ENCODE measurements at regions not wholly inside any gene's neighbourhood (a gene's known extent, or its start where the extent isn't known, plus 50 kb on each side); places are given as distances from the start of the nearest gene placed in this dataset.

DNA sequence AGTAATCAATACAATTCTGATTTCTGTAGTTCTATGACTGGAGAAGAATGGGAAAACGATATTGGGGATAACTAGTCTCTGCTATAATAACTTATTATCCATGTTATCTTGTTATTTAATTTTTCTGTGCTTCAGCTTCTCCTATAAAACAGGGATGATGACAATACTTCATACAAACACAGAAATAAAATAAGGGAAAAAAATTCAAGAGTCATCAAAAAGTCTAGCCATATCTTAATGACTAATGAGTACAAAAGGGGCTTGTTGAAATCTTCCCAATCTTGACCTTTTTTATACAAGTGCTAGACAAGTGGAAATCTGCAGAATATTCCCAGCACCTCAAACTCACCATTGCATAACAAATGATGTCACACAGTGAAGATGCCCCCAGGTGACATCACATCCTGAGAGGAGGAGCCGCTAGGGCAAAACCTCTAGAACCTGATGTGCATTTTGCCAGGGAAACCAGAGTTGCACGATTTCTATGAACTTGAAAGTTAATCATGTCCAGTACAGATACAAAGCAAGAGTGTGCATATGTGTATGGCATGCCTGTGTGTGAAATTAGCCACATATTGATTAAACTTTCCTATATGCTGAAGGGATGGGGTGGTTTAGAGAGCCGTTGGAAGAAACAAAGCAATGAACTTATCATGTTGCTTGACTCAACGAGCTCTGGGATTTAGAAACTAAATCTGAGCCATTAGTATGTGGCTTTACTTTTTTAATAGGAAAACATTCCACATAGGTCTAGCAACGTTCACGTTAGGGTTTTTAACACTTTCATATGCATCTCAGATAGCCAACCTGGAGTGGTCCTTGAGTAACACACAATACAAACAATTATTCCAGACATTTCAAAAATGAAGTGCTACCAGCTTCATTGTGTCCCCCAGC is 278.9 kb downstream of the SLC4A3 start:
- no peak for DNase-seq

DNA sequence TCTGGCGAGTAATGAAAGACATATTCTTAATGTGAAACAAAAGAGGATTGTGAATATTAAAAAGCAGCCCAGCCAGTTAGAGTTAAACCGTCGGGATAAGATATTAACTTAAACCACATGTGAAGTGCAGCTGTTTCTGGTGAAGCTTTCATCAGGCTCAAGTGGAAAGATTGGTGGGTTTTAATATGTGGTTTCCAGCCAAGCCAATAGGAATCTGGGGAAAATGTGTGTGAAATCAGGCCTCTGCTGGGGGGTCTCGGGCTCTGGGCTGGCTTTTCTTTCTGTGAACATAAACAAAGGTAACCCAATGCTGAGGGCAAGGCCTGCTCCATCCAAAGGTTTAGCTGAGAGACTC is 279.6 kb downstream of the SLC4A3 start:
- no peak for DNase-seq

DNA sequence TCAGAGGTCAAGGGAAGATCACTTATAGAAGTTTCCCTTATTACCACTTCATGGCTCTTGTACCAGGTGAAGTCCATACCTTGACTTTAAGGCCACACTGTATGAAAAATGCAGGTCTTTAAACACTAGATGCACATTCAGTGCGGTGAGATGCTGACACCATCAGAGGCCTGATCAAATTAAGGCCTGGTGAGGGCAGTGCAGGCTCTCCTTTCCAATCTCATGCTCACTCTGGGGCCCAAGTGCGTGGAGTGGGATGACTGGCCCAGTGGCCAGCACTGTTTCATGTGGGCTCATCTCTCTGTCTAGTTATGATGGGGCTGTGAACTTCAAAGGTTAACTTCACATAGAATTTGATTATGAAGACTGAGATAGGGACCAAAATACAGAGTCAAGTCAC is 281.1 kb downstream of the SLC4A3 start:
- no peak for DNase-seq

DNA sequence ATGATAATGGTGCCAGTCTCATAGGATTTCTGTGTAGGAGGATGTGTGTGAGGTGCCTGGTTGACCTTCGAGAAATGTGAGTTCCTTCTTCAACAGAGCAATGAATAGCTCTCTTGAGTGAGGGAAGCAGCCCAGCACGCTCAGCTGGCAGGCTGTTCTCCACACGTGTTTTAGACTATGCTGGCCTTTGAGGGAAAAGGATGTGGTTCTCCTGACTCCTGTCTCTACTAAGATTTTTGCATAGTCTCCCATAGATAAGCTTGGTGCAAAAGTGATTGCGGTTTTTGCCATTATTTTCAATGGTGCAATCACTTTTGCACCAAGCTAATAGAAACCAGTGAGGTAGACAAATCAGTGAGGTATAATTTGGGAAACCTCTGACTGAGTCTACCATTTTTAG is 284.1 kb downstream of the SLC4A3 start:
- DNase-seq, result no peak

DNA sequence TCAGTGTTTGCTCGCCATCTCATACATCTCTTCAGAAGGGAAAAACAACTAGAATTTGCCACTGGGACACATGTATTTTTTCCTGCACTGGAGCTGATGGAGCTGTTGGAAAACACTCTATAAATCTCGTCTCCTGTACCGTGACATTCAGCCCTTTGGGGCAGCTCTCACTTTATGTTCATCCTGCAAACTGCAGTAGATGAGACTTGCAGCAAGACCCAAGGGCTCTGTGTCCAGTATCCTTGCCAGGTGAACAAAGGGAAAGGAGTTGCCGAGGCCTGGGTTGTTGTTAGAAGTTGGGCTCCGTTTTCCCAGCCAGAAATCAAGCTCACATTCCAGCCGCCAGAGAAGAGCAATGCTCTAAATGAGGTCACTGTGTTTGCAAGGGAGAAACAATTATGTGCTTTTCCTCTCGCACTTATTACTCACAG is 285.1 kb downstream of the SLC4A3 start:
- DNase-seq, result no peak

DNA sequence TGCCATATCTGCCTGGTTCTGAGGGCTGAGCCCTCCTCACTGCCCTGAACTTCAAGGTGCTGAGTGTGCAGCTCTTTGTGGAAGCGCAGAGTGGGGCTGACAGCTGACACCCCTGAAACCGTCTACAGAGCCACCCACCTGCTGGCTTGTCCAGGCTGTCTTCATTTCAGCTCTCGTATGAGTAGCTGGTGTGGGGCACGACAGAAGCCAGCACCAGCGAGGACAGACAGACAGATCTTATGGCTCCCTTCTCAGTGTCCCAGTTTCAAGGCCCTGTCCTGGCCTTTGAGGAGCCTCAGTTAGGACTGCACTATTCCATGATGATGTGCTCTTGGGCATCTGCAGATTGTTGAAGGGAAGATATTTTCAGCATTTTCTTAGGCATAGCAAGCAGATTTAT is 287.1 kb downstream of the SLC4A3 start:
- no peak for DNase-seq

DNA sequence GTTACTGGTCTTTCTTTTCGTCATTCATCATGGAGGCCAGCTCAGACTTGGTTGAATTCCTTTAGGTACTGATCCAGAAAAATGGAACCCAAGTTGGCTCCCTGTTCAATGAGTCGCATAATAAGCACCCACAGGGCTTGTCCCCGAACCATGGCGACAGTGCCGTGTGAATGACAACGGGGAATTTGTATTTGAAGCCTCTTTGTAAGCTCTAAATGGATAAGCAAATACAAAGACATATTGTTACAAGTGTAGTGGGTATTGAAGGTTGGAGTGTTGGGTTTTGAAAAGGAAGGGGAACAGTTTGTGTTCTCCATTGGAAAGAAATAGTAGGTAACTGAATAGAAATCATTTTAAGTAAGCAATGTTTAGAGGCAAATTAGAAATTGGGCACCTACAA is 288.9 kb downstream of the SLC4A3 start:
- DNase-seq, result no peak

DNA sequence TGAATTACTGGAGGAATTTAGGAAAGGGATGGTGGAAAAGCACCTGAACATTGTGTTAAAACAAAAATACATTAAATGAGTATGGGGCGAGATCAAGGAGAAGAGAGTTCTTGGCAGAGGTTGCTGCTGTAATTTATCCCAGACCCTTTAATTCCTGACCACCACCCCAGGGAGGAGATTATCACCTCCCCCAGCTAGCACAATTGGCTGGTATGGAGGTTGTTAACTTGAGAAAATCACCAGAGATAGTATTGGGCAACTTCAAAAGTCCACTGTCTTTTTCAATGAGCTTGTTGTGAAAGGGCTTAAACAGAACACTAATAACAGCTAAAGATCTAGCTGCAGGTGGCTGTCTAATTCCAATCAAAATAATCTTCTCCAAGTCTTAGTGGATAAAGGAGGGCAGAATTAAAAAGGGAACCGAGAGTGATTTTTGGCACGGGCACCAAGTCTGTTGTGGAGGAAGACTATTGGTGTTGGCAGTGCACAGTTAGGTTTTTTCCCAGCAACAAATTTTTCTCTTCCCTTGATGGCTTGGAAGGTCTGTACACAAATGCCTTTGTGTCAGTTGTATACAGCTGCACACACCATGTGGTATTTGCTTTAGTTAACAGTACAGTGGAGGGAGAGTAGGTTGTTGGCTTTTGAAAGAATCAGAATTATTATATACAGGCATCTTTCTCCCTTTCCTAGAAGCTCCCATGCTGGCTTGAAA is 289.5 kb downstream of the SLC4A3 start:
- DNase-seq, result no peak

DNA sequence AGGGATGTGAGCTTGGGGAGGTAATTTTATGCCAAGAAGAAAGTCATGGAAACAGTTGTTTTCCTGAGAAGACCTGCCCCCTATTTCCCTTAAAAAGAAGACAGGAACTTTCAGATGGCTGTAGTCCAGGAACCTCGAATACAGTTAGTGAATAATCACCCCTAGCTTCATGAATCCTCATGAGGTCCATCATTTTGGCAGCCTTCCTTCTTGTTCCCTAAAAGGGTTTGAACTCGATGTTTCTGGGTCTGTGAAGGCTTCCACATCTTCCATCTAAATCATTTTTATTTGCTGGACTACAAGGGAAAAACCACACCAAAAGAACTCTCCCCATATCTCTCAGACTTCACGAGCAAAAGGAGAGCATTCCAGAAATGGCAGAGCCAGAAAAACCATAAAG is 290.8 kb downstream of the SLC4A3 start:
- DNase-seq, result no peak

DNA sequence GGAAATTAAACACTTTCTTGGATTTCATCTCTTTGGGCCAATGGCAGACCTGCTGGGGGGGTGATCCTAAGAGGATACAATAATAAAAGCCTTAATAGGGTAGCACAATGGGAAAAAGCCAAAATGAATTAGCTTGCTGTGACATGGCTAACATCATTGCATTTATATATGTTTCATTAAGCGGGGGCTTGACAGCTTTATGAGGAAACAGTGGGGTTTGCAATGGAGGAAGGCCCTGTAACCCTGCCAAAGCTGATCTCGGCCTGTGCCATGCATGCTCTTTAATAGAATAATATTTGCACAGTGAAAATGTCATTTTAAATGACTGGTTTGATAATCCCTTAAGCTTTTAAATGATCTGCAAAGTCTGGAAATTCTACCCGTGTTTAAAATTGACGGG is 291.5 kb downstream of the SLC4A3 start:
- no peak for DNase-seq

DNA sequence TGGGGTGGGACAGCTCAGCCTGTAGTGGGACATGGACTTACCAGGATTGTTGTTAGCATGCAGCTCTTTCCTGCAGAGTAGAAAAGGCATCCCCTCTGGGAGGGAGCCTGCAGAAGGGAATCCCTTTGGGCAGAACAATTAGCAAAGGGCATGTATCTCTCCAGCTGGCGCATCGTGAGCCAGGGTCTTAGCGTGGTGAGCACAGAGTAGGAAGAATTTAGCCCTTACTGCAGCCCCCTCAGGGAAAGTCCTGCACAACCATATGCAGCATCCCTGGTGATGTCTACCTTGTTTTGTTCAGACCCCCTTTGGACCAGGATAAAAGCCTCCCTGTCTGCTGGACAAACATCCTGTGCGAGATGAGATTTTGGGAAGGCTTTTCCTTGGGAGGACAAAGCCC is 292.1 kb downstream of the SLC4A3 start:
- no peak for DNase-seq

DNA sequence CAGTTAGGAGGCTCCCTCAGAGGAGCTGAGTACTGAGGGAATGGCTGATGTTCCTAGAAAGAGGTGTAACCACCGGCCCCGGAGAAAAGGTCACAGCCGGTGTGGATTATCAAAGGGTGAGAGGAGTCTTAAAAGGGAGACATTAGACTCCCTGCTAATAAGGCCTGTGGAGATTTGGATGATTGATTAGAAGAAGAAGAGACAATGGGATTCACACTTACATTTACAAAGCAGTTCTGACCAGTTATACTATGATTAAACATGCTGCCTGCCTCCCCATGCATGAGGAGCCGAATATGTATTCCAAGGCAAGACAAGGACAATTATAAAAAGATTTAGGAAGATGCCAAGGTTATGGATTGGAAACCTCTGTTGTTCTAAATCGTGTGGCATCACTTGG is 302.4 kb downstream of the SLC4A3 start:
- no peak for DNase-seq

DNA sequence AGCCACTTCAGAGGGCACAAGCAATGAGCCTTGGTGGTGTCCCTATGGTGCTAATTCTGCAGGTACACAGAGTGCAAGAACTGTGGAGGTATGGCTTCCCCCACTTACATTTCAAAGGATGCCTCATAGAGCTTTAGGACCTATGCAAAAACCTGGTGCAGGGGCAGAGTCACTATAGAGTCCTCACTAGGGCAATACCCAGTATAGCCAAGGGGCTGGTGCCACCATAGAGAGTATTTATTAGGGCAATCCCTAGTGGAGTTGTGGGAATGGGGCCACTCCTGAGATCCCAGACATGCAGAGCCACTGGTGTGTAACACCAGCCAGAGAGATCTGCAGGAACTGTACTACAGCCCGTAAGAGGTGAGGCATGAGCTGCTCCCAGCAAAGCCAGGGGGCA is 312.2 kb downstream of the SLC4A3 start:
- DNase-seq, result no peak

DNA sequence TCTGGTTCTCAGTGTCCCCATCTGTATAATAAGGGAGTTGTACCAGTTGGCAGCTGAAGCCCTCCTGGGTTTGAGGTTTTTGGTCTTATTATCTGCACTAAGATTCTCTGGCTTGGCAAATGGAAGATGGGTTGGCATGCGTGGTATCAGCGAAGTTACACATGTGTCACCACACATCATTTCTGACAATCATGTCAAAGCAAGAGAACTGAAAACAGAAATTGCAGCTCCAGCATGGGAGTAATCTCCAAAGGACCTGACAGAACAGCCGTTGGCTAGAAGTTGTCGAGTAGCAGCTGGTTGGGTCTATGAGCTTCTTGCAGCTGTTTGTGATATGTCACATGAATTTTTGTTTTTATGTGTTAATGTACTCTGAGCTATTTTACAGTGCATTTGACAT is 317.4 kb downstream of the SLC4A3 start:
- no peak for DNase-seq

DNA sequence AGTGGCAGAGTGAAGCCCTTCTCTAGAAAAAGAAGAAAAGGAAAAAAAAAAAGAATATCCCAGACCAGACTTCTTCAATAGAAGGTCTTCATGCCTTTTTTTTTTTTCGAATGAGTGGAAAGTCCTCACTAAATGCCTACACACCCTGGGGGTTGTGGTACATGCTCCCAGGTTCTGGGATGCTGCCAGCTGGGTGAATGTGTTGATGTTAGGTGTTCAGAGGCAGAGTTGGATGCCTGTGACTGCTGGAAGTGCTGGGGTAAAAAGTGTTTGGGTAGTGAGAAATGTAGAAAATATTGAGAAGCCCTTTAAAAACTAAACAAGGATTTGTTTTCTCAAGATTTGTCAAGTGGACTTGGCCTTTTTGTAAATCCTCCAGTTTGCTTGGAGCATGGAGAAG is 318.6 kb downstream of the SLC4A3 start:
- DNase-seq, result no peak

DNA sequence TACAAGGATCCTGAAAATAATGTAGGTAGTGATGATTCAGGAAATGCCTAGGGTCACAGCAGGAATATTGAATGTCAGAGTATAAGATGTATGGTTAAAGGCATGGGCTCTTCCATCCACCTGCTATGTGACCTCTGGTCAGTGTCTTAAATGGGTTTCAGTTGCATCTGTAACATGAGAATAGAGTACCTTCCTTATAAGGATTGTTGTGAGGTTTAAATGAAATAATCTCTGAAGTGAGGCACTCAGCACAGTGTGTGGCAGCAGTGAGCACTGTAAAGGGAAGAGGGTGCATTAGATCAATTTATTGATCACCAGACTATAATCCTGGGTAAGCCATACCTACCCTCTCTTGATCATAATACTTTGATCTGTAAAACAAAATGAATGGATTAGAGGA is 319.1 kb downstream of the SLC4A3 start:
- no peak for DNase-seq

DNA sequence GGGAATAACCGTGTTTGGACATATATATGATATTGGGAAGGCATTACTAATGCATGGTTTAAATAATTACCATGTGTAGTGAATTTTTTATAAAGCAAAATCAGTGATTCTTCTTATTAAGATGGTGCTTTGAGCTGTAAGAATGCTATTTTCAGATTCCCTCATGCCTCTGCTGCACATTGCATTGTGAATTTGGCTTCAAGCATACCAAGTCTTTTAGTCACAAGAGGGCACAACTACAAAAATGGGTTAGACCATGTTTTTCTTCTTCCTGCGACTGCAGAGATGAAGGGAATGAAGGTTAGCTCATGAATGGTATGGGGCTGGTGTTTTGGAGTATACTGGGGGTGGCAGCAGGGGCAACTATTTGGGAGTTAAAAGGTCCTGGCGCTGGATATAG is 320.1 kb downstream of the SLC4A3 start:
- DNase-seq, result no peak

DNA sequence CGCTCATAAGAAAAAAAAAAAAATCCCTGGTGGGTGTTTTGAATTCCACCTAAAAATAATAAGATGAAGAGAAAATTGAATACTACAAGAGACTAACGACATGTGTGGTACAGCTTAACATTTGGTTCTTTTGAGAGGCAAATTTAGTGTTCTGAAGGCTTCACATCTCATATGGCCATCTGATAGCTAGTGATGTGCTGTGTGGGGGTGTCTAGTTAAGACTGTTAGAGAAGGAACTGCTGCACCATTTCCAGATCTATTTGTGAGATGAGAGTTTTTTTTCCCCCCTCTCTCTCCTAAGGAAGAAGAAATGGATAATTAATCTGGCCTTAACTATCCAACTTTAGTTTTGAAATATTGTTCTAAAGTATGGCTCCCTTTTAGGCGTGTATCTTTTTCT is 321.6 kb downstream of the SLC4A3 start:
- no peak for DNase-seq

DNA sequence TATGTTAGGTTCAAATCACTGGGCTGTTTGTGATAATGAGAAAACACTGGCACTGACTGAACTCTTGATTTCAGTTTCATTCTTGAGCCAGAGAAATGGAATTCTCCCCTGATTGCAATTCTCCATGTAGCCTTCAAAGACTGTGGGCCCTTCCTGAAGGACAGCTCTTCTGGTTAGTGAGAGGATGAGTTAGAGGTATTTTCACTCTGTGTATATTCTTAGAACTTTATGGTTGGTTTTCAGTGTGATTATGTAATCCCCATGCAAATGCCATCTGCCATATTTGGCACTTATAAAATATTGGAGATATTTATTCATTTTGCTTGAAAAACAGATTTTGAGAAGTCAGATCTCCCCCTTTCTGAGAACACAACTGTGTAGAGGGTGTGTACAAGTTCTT is 323.7 kb downstream of the SLC4A3 start:
- no peak for DNase-seq

DNA sequence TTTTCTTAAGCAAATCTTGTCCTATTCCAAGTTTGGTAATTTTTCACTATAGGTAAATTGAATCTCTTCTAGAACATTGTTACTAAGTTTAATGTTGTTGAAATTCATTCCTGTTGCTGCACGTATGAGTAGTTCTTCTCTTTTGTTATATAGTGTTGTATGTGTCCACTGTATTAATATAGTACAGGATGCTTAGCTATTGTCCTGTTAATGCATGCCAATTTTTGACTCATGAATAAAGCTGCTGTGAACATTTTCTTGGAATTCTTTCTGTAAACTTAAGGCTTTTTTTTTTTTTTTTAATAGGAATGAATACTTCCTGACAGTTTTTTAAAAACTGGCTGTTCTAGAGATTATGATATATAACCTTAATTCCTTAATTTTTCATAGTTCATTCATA is 326.9 kb downstream of the SLC4A3 start:
- no peak for DNase-seq

DNA sequence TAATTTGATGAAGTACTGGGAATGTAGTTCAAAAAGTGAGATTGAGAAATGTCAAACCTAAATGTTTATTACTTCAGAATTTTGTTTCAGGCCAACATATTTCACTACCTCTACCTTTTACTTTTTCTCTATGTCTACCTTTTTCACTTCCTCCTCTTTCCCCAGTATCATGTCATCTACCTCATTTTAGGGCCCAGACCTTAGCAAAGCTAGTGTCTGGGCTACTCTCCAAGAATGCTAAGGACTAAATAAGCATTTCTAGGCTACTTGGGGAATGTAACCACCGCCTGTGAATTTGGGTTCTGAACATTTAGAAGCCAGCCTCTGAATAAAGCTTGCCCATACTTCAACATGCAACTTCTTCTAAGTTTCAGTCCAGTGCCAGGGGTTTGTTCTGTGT is 330.4 kb downstream of the SLC4A3 start:
- DNase-seq, result no peak

DNA sequence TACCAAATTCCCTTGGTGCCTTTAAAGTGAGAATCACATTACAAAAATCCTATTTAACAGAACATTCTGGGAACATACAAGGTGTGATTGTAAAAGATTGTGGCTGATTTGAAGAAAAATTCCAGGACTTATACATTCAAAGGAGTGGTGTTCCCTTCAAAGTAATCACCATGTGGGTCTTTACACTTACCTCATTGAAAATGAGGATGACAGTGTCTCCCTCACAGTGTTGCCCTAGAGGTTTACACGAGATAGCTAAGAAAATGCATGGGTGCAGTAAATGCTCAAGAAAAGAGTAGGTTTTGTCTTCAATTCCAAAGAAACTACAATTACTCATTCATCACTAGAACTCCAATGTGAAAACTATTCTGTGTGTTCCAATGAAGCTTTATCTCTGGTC is 331.5 kb downstream of the SLC4A3 start:
- DNase-seq, result no peak

DNA sequence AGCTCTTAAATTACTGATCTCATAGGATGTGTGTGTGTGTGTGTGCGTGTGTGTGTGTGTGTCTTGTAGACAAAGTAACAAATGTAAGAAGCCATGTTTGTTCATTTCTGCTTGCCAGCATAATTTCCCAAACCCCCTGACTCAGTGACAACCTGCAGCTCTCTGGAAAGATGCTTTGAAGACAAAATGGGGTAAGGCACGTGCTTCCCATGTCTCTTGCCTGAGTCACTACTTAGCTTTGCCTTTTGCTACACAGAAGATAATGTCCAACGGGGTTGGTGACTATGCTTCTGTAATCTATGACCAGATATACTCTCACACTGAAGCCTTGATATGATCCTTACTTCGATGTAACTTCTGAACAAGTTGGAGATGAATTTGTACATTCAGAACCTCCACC is 332.0 kb downstream of the SLC4A3 start:
- DNase-seq, result no peak

DNA sequence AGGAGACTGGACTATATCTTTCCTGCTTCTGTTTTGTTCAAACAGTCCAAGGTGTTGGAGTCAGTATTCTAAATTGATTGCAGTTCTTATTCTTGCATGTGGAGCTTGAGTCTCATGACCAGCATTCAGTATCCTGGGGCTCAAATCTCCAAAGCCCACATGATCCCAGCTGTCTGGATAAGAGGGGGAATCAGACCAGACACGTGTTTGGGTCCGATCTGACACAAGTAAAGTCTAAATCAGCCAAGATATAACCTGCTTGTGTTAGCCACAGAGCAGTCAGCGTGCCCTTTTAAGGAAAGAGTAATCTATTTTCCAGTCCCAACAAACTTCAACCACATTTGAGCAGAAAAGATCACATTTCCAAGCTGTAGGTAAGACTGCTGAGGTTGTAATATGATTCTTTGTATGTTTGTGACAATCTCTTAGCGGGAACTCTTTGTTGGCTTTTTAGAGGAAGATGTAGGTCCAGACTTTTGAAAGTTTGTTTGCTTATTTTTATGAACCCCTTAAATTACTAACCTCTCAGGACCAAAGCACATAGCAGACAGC is 334.6 kb downstream of the SLC4A3 start:
- no peak for DNase-seq

All from effector CD8-positive, alpha-beta T cell (primary cell).